HG03039 (cell line): ENCODE measurements at regions not wholly inside any gene's neighbourhood (a gene's known extent, or its start where the extent isn't known, plus 50 kb on each side); places are given as distances from the start of the nearest gene placed in this dataset.
"Not testable (repeated sequence)": the region's sequence is repeated elsewhere in the genome, so short reads cannot be mapped to it uniquely, and the experiment has no call there.

Source experiments
- ATAC-seq: cut with Tn5 transposase; IDR thresholded peaks from one replicate; pipeline ENCODE4 v1.9.1; 2021; ENCODE audit warnings: mild to moderate bottlenecking, moderate library complexity; ENCODE audit not compliant: unreplicated experiment

GRCh38 chr16:9603316-9603715, 511.9 kb downstream of the HAPSTR1 start:
- no peak for ATAC-seq

- no peak for ATAC-seq
These were observed 516.2 kb downstream of the HAPSTR1 start for GRCh38 chr16:9607515-9608230.

GRCh38 chr16:9610727-9611126, 519.3 kb downstream of the HAPSTR1 start:
- ATAC-seq: no peak

GRCh38 chr16:9612267-9612666, 520.8 kb downstream of the HAPSTR1 start:
- ATAC-seq: no peak

- no peak for ATAC-seq
These were observed 522.9 kb downstream of the HAPSTR1 start for GRCh38 chr16:9614389-9614788.

GRCh38 chr16:9622268-9622667, 530.8 kb downstream of the HAPSTR1 start:
- no peak for ATAC-seq

- no peak for ATAC-seq
These were observed 533.7 kb downstream of the HAPSTR1 start for GRCh38 chr16:9625122-9625521.

- ATAC-seq: no peak
These were observed 536.0 kb downstream of the HAPSTR1 start for GRCh38 chr16:9627427-9627826.

- no peak for ATAC-seq
These were observed 538.7 kb downstream of the HAPSTR1 start for GRCh38 chr16:9630119-9630518.

GRCh38 chr16:9630985-9631384, 539.5 kb downstream of the HAPSTR1 start:
- ATAC-seq: no peak

GRCh38 chr16:9633844-9634243, 542.4 kb downstream of the HAPSTR1 start:
- no peak for ATAC-seq

GRCh38 chr16:9635150-9635720, 543.8 kb downstream of the HAPSTR1 start:
- ATAC-seq: not testable (repeated sequence)

- no peak for ATAC-seq
These were observed 538.0 kb downstream of the GRIN2A start for GRCh38 chr16:9644258-9644657.

- ATAC-seq: no peak
These were observed 536.3 kb downstream of the GRIN2A start for GRCh38 chr16:9645911-9646310.

- no peak for ATAC-seq
These were observed 534.1 kb downstream of the GRIN2A start for GRCh38 chr16:9647981-9648701.

- ATAC-seq: no peak
These were observed 531.9 kb downstream of the GRIN2A start for GRCh38 chr16:9650284-9650683.

GRCh38 chr16:9655051-9655450, 527.2 kb downstream of the GRIN2A start:
- no peak for ATAC-seq

- ATAC-seq: no peak
These were observed 524.6 kb downstream of the GRIN2A start for GRCh38 chr16:9657641-9658040.

GRCh38 chr16:9658164-9658563, 524.1 kb downstream of the GRIN2A start:
- no peak for ATAC-seq

GRCh38 chr16:9658586-9658985, 523.6 kb downstream of the GRIN2A start:
- no peak for ATAC-seq

- ATAC-seq: no peak
These were observed 521.3 kb downstream of the GRIN2A start for GRCh38 chr16:9660898-9661297.

GRCh38 chr16:9661336-9662017, 520.8 kb downstream of the GRIN2A start:
- ATAC-seq: no peak
